KG1 (cell line): ENCODE measurements at regions not wholly inside any gene's neighbourhood (a gene's known extent, or its start where the extent isn't known, plus 50 kb on each side); places are given as distances from the start of the nearest gene placed in this dataset.
"Not testable (repeated sequence)": the region's sequence is repeated elsewhere in the genome, so short reads cannot be mapped to it uniquely, and the experiment has no call there.

ENCODE experiments used
- DNase-seq: peaks from one replicate; lab custom pipeline; 2025; lab: John Stamatoyannopoulos, UW

DNA sequence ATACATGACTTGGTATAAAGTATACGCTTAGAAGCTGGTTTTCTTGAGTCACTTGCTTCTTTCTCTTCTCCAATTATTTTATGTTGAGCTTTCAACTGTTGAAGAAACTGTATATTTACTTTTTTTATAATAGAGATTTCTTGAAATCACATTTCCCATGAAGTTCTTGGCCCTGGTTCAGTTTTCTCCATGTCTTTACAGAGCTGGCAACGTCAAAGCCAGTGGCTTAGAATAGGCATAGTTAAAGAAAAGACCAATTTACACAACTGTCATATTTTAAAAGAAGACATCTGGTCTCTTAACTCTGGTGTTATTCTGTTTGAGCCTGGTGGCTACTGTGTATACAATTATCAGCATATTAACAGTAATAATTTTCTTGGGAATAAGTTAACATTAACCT, 1249.3 kb downstream of the CDH12 start:
- no peak for DNase-seq

GRCh38 chr5:21594566-21594965, 1258.6 kb downstream of the CDH12 start:
- no peak for DNase-seq

GRCh38 chr5:21593261-21593660, 1259.9 kb downstream of the CDH12 start:
- DNase-seq, result no peak

DNA sequence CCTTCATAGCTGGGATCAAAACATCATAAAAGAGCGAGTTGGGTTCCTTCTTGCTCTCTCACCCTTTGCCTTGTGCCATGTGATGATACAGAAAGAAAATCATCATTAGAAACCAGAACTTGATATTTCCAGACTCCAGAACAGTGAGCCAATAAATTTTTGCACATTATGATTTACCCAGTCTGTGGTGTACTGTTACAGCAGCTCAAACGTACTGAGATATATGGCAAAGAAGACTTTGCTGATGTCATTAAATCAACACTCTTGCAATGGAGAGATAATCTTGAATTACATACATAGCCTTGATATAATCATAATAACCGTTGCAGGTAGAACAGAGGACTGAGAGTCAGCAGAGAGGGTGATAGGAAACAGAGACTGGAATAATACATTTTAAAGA, 1271.6 kb downstream of the CDH12 start:
- no peak for DNase-seq

- no peak for DNase-seq
Observed at GRCh38 chr5:21574961-21575360, 1278.2 kb downstream of the CDH12 start.

GRCh38 chr5:21574438-21574837, 1278.7 kb downstream of the CDH12 start:
- no peak for DNase-seq

DNA sequence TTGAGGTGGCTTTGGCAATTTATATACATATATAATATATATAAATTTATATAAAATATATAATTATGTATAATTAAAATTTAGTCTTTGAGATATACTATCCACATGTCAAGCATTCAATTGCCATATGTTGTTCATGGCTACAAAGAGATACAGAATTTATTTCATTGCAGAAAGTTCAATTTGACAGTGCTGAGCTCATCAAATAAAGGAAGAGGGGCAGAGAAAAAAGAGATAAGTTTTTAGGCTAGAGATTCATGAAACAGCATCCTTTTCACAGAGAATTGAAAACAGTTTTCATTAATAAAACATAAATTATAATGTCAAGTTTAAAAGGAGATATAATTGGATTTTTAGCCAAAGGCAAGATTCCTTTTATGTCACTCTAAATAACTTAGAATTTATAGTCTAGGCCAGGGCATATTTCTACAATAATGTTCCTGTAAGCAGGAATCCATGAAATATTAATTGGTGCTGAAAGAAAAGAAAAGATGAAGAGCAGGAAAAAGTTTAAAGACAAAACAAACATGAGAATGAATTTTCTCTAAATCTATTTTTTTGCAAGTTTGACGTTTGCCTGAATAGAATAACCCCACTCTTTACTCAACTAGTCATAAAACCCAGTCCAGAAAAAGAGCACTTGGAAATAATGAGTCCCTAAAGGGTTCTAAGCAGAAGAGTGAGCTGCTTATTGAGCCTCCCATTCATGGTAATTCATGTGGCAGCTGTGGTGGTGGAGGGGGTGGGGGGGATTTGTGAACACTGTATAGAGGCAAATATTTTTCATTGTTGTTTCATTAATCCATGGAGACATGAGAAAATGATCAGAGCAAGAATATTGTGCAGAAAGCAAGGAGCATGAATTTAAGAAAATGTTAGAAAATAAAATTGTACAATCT, 1279.5 kb downstream of the CDH12 start:
- DNase-seq, result no peak

DNA sequence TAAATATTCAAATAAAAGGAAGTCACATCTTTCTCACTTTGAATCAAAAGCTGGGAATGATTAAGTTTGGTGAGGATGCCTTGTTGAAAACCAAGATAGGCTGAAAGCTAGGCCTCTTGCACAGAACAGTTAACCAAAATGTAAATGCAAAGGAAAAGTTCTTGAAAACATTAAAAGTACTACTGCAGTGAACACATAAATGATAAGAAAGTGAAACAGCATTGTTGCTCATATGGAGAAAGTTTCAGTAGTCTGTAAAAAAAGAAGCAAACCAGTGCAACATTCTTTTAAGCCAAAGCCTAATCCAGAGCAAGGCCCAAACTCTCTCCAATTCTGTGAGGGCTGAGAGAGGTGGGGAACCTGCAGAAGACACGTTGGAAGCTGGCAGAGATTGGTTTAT, 1281.9 kb downstream of the CDH12 start:
- DNase-seq, result not testable (repeated sequence)

DNA sequence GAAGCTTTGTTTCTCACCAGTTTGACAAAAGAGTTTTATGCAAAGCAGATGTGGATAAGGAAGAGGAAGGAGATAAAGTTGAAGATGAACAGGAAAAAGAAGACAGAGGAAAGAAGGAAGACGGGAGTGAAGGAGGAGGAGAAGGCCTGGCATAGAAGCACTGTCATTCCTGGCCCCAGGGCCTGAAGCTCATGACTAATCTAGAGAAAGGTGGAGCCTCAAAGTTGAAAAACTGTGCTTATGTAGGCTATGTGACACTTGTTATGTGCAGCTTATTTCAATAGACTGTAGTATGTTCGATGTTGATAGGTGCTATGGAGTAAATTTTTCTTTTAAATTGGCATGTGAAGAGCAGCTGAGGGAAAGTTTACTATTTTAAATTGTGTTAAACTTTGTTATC, 1294.0 kb downstream of the CDH12 start:
- not testable (repeated sequence) for DNase-seq

GRCh38 chr5:21552263-21552662, 1300.9 kb downstream of the CDH12 start:
- DNase-seq, result not testable (repeated sequence)

DNA sequence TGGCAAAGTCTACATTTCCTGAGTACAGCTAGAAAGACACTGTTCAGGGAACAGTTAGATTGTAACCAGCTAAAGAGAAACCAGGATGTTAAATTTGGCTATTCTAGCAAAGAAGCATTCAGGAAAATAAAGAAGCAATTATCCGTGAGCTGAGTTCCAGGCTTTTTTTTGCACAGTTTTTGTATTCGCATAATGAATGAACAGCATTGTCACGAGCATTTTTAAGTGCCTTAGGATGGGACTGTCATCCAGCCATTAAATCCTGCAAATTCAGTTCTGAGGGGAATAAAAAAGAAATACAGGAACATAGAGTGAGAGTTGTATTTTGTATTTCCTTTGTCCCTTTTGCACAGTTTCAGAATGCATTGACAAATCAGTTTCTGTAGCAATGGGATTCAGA, 1302.2 kb downstream of the CDH12 start:
- DNase-seq, result not testable (repeated sequence)

GRCh38 chr5:21547656-21548055, 1305.5 kb downstream of the CDH12 start:
- not testable (repeated sequence) for DNase-seq

GRCh38 chr5:21535114-21535513, 1318.0 kb downstream of the CDH12 start:
- not testable (repeated sequence) for DNase-seq

DNA sequence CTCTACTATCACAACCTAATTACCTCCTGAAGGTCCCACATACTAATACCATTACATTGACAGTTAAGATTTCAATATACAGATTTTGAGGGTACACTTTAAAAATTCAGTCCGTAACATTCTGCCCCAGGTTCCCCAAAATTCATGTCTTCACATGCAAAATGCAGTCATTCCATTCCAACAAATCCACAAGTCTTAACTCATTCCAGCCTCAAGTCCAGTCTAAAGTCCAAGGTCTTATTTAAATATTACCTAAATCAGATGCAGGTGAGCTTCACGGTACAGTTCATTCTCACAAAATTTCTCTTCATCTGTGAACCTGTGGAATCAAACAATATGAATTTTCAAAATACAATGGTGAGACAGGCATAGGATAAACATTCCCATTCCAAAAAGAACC, 1332.0 kb downstream of the CDH12 start:
- not testable (repeated sequence) for DNase-seq

GRCh38 chr5:21496926-21497325, 1356.2 kb downstream of the CDH12 start:
- DNase-seq, result not testable (repeated sequence)

DNA sequence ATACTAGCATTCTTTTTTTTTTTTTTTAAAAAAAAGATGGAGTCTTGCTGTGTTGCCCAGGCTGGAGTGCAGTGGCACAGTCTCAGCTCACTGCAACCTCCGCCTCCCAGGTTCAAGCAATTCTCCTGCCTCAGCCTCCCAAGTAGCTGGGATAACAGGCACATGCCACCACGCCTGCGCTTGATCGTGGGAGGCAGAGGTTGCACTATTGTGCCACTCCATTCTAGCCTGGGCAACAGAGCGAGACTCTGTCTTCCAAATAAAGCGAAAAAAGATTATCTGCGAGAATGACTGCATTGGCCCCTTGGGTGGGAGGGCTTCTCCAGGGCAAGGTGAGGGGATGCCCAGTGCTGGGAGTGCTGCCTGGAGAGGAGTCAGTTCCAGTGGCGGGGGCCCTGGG, 1357.1 kb downstream of the CDH12 start:
- not testable (repeated sequence) for DNase-seq

- DNase-seq, result not testable (repeated sequence)
Observed at GRCh38 chr5:21495235-21495634, 1357.9 kb downstream of the CDH12 start.

- DNase-seq, result not testable (repeated sequence)
Observed at GRCh38 chr5:21494033-21494432, 1359.1 kb downstream of the CDH12 start.

GRCh38 chr5:21491182-21491581, 1362.0 kb downstream of the CDH12 start:
- DNase-seq, result not testable (repeated sequence)

GRCh38 chr5:21488828-21489227, 1364.3 kb downstream of the CDH12 start:
- DNase-seq, result not testable (repeated sequence)

- DNase-seq, result not testable (repeated sequence)
Observed at GRCh38 chr5:21485458-21486000, 1367.6 kb downstream of the CDH12 start.

GRCh38 chr5:21484498-21484889, 1368.7 kb downstream of the CDH12 start:
- DNase-seq, result not testable (repeated sequence)

- not testable (repeated sequence) for DNase-seq
Observed at GRCh38 chr5:21483790-21484497, 1369.2 kb downstream of the CDH12 start.
